GM23248 (cell line): ENCODE measurements at regions not wholly inside any gene's neighbourhood (a gene's known extent, or its start where the extent isn't known, plus 50 kb on each side); places are given as distances from the start of the nearest gene placed in this dataset.

Experiments
- DNase-seq: peaks from one replicate; pipeline ENCODE4 v3.0.0-alpha.2; 2015
- H2AFZ ChIP-seq: fragments of 200-600 bp; sonication (generic); 2 replicates; pipeline ENCODE4 v1.6.1; 2016; ENCODE audit warnings: antibody characterized with exemption
- H3F3A ChIP-seq: fragments of 200-600 bp; sonication (generic); 2 replicates; pipeline ENCODE4 v1.6.1; 2016; ENCODE audit warnings: mild to moderate bottlenecking, antibody characterized with exemption, mixed run types; ENCODE audit not compliant: insufficient read depth
- H3K27ac ChIP-seq: fragments of 200-600 bp; sonication (generic); 2 replicates; pipeline ENCODE4 v1.5.1; 2016; ENCODE audit warnings: mild to moderate bottlenecking
- H3K27me3 ChIP-seq: fragments of 200-600 bp; sonication (generic); replicated peaks from 2 replicates; pipeline ENCODE4 v1.6.1; 2016; ENCODE audit warnings: mild to moderate bottlenecking; ENCODE audit not compliant: insufficient read depth
- H3K36me3 ChIP-seq: fragments of 200-600 bp; sonication (generic); 2 replicates; pipeline ENCODE4 v1.6.1; 2016; ENCODE audit warnings: low read depth, mild to moderate bottlenecking
- H3K4me1 ChIP-seq: fragments of 200-600 bp; sonication (generic); 2 replicates; pipeline ENCODE4 v1.6.1; 2016; ENCODE audit warnings: mild to moderate bottlenecking; ENCODE audit not compliant: insufficient read depth
- H3K4me2 ChIP-seq: fragments of 200-600 bp; sonication (generic); one replicate; pipeline ENCODE4 v1.6.1; 2016; ENCODE audit warnings: mild to moderate bottlenecking; ENCODE audit not compliant: unreplicated experiment
- H3K4me3 ChIP-seq: fragments of 200-600 bp; sonication (generic); 2 replicates; pipeline ENCODE4 v1.5.1; 2016; ENCODE audit warnings: mild to moderate bottlenecking
- H3K79me2 ChIP-seq: fragments of 200-600 bp; sonication (generic); 2 replicates; pipeline ENCODE4 v1.6.1; 2016; ENCODE audit warnings: mild to moderate bottlenecking; ENCODE audit not compliant: insufficient read depth
- H3K9ac ChIP-seq: fragments of 200-600 bp; sonication (generic); 2 replicates; pipeline ENCODE4 v1.6.1; 2016; ENCODE audit warnings: mild to moderate bottlenecking
- H3K9me2 ChIP-seq: fragments of 200-600 bp; sonication (generic); 2 replicates; pipeline ENCODE4 v1.6.1; 2016; ENCODE audit warnings: mixed run types, mild to moderate bottlenecking, moderate library complexity; ENCODE audit not compliant: insufficient read depth
- H3K9me3 ChIP-seq: fragments of 200-600 bp; sonication (generic); one replicate; pipeline ENCODE4 v1.6.1; 2017; ENCODE audit warnings: low read depth
- H4K20me1 ChIP-seq: fragments of 200-600 bp; sonication (generic); 2 replicates; pipeline ENCODE4 v1.6.0; 2016; ENCODE audit not compliant: insufficient read depth
- EZH2 ChIP-seq: fragments of 200-600 bp; sonication (generic); IDR thresholded peaks from 2 replicates; pipeline ENCODE4 v1.6.1; 2018; ENCODE audit warnings: antibody characterized with exemption, mild to moderate bottlenecking; ENCODE audit not compliant: insufficient read depth, poor library complexity, severe bottlenecking
- EZH2phosphoT487 ChIP-seq: fragments of 200-600 bp; sonication (generic); IDR thresholded peaks from 2 replicates; pipeline ENCODE4 v1.6.1; 2018; ENCODE audit warnings: antibody characterized with exemption, moderate library complexity, mild to moderate bottlenecking, low read depth; ENCODE audit not compliant: insufficient read depth
- WGBS, 2 experiments: methylation state at CpG; one replicate each; pipeline ENCODE4 v1.1.6; 2015 to 2017; ENCODE audit warnings: low lambda C conversion rate in 2 of 2, low coverage in 1 of 2; ENCODE audit errors: missing lambda C conversion rate in 2 of 2; 5-methylcytosine and 5-hydroxymethylcytosine counted together
- in situ Hi-C: fragments of 300-500 bp; cut with MboI; formaldehyde crosslinking; loops from 2 replicates; pipeline ENCODE4 v1.15.0; 2020

GRCh38 chr3:177688152-177688551, 490.9 kb upstream of the TBL1XR1 start:
- no peaks in the 10 kb centered on the region for H3K9me2 ChIP-seq
- H3K27me3 ChIP-seq, result no peaks in the 10 kb centered on the region
- WGBS, 2 experiments, result 86 to 87% methylated on average over 5 of the region's 5 CpGs
- in situ Hi-C loops, result no loop called here
- H3K4me2 ChIP-seq, result no peak overlapping the region
- H3F3A ChIP-seq, result no peaks in the 10 kb centered on the region
- H3K27ac ChIP-seq, result no peak overlapping the region
- H2AFZ ChIP-seq, result no peak overlapping the region
- H3K4me1 ChIP-seq, result no peaks in the 10 kb centered on the region
- no peaks in the 10 kb centered on the region for H3K9me3 ChIP-seq
- TF ChIP-seq EZH2phosphoT487 (no peak), EZH2 (no peak)
- no peak for DNase-seq
- H4K20me1 ChIP-seq, result no peaks in the 10 kb centered on the region
- H3K9ac ChIP-seq, result no peak overlapping the region
- H3K4me3 ChIP-seq, result no peak overlapping the region
- no peaks in the 10 kb centered on the region for H3K79me2 ChIP-seq
- H3K36me3 ChIP-seq, result no peaks in the 10 kb centered on the region

DNA sequence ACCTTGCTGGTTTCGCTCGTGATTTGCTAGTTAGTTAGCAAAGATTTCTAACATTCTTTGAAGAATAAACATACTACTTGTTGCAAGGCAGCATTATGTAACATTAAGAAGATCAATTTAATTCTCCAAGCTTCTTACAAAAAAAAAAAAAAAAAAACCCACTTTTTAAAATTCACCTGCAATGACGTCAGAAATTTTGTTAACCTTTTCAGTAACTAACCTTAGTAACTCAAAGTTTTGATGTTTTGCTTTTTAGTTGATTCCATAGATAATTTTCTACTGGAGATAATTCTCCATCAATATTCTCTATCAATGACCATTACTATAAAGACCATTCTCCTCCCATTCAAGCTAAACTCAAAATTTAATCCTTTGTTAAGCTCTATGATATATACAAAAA, 491.8 kb upstream of the TBL1XR1 start:
- no peaks in the 10 kb centered on the region for H3K36me3 ChIP-seq
- DNase-seq, result no peak
- H3K27ac ChIP-seq, result no peak overlapping the region
- H3K4me3 ChIP-seq, result no peak overlapping the region
- H3K4me2 ChIP-seq, result no peak overlapping the region
- TF ChIP-seq EZH2phosphoT487 (no peak), EZH2 (no peak)
- H4K20me1 ChIP-seq, result no peaks in the 10 kb centered on the region
- in situ Hi-C loops, result no loop called here
- H3K9me2 ChIP-seq, result no peaks in the 10 kb centered on the region
- H3K79me2 ChIP-seq, result no peaks in the 10 kb centered on the region
- H2AFZ ChIP-seq, result no peak overlapping the region
- H3K9ac ChIP-seq, result no peak overlapping the region
- no peaks in the 10 kb centered on the region for H3K9me3 ChIP-seq
- H3K27me3 ChIP-seq, result no peaks in the 10 kb centered on the region
- 93 to 94% methylated on average over 3 of the region's 3 CpGs for WGBS, 2 experiments
- H3K4me1 ChIP-seq, result peaks cover 1% of the 10 kb centered on the region; the same call in 1 of the 2 replicates
- H3F3A ChIP-seq, result peaks cover 5% of the 10 kb centered on the region; the same call in 1 of the 2 replicates

DNA sequence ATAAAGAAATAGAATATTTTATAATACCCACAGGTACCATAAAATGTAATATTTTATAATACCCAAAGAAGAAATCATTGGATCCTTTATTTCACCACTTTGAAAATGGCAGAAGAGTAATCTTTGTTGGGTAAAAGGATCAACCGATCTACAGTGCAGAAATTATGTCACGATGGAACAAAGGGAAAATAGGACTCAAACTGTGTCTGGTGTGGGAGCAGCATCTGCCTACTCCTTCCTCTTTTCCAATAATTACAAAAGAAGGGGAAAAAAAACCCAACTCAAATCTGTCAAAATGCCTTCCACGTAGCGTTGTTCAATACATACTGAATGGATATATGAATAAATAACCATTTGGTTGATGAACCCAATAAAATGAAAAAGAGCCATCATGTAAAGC, 492.6 kb upstream of the TBL1XR1 start:
- no peak for TF ChIP-seq EZH2
- TF ChIP-seq EZH2phosphoT487, result no peak
- Histone ChIP-seq H2AFZ (no peak overlapping the region), H3K27ac (no peak overlapping the region), H3K79me2 (no peaks in the 10 kb centered on the region), H3K4me1 (peaks cover 8% of the 10 kb centered on the region), H3K9ac (no peak overlapping the region), H3K4me2 (no peak overlapping the region), H4K20me1 (no peaks in the 10 kb centered on the region), H3K9me3 (no peaks in the 10 kb centered on the region), H3K9me2 (no peaks in the 10 kb centered on the region), H3K36me3 (no peaks in the 10 kb centered on the region), H3F3A (peaks cover 7% of the 10 kb centered on the region; the same call in 1 of the 2 replicates), H3K27me3 (no peaks in the 10 kb centered on the region), H3K4me3 (no peak overlapping the region)
- in situ Hi-C loops, result no loop called here
- DNase-seq, result no peak
- 87 to 93% methylated on average over 4 of the region's 4 CpGs for WGBS, 2 experiments

GRCh38 chr3:177690306-177690705, 493.0 kb upstream of the TBL1XR1 start:
- no peak for DNase-seq
- Histone ChIP-seq H3K9me3 (no peaks in the 10 kb centered on the region), H3K9ac (no peak overlapping the region), H3K9me2 (no peaks in the 10 kb centered on the region), H3K27ac (no peak overlapping the region), H3K4me3 (no peak overlapping the region), H2AFZ (no peak overlapping the region), H3K79me2 (no peaks in the 10 kb centered on the region), H3K4me2 (no peak overlapping the region), H4K20me1 (no peaks in the 10 kb centered on the region), H3K4me1 (peaks cover 11% of the 10 kb centered on the region), H3F3A (peaks cover 7% of the 10 kb centered on the region; the same call in 1 of the 2 replicates), H3K36me3 (no peaks in the 10 kb centered on the region), H3K27me3 (no peaks in the 10 kb centered on the region)
- TF ChIP-seq EZH2, result no peak
- TF ChIP-seq EZH2phosphoT487, result no peak
- in situ Hi-C loops, result no loop called here
- WGBS, 2 experiments, result 57 to 63% methylated on average over 3 of the region's 3 CpGs

DNA sequence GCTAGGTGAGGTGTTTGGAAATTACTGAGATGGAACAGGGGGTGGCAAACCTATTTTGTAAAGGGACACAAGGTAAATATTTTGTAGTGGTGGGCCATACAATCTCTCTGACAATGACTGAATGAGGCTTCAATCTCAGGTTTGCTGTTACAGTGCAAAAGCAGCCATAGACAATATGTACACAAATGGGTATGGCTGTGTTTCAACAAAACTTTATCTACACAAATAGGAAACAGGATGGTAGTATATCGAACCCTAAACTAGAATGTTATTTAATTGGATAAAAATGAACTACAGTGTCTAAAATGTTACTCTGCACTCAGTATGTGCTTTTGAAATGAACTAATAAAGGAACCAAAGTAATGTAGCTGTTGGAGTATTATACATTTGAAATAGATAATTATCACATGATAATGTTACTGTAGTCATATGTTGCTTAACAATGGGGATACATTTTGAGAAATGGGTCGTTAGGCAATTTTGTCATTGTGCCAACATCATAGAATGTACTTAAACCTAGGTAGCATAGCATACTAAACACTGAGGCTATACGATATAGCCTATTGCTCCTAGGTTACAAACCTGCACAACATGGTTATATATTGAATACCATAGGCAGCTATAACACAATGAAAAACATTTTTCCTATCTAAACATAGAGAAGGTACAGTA, 495.2 kb upstream of the TBL1XR1 start:
- WGBS, 2 experiments, result 65 to 70% methylated on average over 3 of the region's 3 CpGs
- H3K9me2 ChIP-seq, result no peaks in the 10 kb centered on the region
- H3K27ac ChIP-seq, result no peak overlapping the region
- no peaks in the 10 kb centered on the region for H3K36me3 ChIP-seq
- no peaks in the 10 kb centered on the region for H3K9me3 ChIP-seq
- in situ Hi-C loops, result no loop called here
- H3K27me3 ChIP-seq, result no peaks in the 10 kb centered on the region
- H3K4me3 ChIP-seq, result no peak overlapping the region
- peaks cover 7% of the 10 kb centered on the region; the same call in 1 of the 2 replicates for H3F3A ChIP-seq
- H3K79me2 ChIP-seq, result no peaks in the 10 kb centered on the region
- TF ChIP-seq EZH2phosphoT487, result no peak
- H3K9ac ChIP-seq, result no peak overlapping the region
- H2AFZ ChIP-seq, result no peak overlapping the region
- DNase-seq, result no peak
- H3K4me1 ChIP-seq, result peaks cover 11% of the 10 kb centered on the region
- no peak overlapping the region for H3K4me2 ChIP-seq
- H4K20me1 ChIP-seq, result no peaks in the 10 kb centered on the region
